ENCODE measurements at regions not wholly inside any gene's neighbourhood (a gene's known extent, or its start where the extent isn't known, plus 50 kb on each side); places are given as distances from the start of the nearest gene placed in this dataset.

GRCh38 chr4:86531440-86531839 is 62.7 kb upstream of the PTPN13 start:
- no peak for DNase-seq

- no peak for DNase-seq
Observed at GRCh38 chr4:86532851-86533250, 61.3 kb upstream of the PTPN13 start.

- DNase-seq: no peak
Observed at GRCh38 chr4:86536151-86536550, 58.0 kb upstream of the PTPN13 start.

GRCh38 chr4:86542319-86543027 is 51.6 kb upstream of the PTPN13 start:
- no peak for DNase-seq

GRCh38 chr4:86543080-86543479 is 51.0 kb upstream of the PTPN13 start:
- no peak for DNase-seq

GRCh38 chr4:86543560-86544309 is 50.4 kb upstream of the PTPN13 start:
- no peak for DNase-seq

GRCh38 chr4:86544310-86544966 is 49.7 kb upstream of the PTPN13 start:
- DNase-seq: no peak

All from CD4-positive, alpha-beta T cell treated with Interleukin-6 for 4 hours (primary cell).